ENCODE measurements at regions not wholly inside any gene's neighbourhood (a gene's known extent, or its start where the extent isn't known, plus 50 kb on each side); places are given as distances from the start of the nearest gene placed in this dataset.

DNA sequence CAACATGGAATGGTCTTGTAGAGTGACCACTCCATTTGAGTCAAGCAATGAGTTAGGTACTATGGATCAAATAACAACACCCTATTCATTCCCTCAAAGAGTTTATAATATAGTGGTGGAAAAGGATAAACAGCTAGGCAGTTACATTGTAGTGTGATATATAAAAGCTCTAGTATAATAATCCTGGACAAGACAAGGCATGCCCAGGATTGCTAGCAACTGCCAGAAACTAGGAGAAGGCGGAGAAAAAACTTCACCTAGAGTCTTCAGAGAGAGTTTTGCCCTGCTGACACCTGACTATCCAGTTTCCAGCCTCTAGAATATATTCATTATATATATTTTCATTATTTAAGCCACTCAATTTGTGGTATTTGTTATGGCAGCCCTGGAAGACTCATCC is 530.6 kb downstream of the KLF12 start:
- TF ChIP-seq, protein P1, sequence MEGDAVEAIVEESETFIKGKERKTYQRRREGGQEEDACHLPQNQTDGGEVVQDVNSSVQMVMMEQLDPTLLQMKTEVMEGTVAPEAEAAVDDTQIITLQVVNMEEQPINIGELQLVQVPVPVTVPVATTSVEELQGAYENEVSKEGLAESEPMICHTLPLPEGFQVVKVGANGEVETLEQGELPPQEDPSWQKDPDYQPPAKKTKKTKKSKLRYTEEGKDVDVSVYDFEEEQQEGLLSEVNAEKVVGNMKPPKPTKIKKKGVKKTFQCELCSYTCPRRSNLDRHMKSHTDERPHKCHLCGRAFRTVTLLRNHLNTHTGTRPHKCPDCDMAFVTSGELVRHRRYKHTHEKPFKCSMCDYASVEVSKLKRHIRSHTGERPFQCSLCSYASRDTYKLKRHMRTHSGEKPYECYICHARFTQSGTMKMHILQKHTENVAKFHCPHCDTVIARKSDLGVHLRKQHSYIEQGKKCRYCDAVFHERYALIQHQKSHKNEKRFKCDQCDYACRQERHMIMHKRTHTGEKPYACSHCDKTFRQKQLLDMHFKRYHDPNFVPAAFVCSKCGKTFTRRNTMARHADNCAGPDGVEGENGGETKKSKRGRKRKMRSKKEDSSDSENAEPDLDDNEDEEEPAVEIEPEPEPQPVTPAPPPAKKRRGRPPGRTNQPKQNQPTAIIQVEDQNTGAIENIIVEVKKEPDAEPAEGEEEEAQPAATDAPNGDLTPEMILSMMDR (IDR thresholded peaks at IDR 0.05; ENCODE audit: unreplicated experiment), result no peak
- Mint-ChIP-seq H3K27me3 (ENCODE audit: unreplicated experiment) (peaks cover 4% of the 10 kb centered on the region), H3K27ac (ENCODE audit: unreplicated experiment) (no peak overlapping the region), H3K9me3 (ENCODE audit: unreplicated experiment) (no peaks in the 10 kb centered on the region), H3K4me3 (ENCODE audit: unreplicated experiment) (no peak overlapping the region), H3K36me3 (ENCODE audit: low read depth, unreplicated experiment) (no peaks in the 10 kb centered on the region), H3K4me1 (ENCODE audit: unreplicated experiment) (no peaks in the 10 kb centered on the region)
- no peak for DNase-seq (ENCODE audit: low spot score)

GRCh38 chr13:73602295-73602694 is 531.9 kb downstream of the KLF12 start:
- no peak for DNase-seq (ENCODE audit: low spot score)
- Mint-ChIP-seq H3K36me3 (ENCODE audit: low read depth, unreplicated experiment) (no peaks in the 10 kb centered on the region), H3K9me3 (ENCODE audit: unreplicated experiment) (no peaks in the 10 kb centered on the region), H3K27me3 (ENCODE audit: unreplicated experiment) (peaks cover 4% of the 10 kb centered on the region), H3K4me1 (ENCODE audit: unreplicated experiment) (no peaks in the 10 kb centered on the region), H3K4me3 (ENCODE audit: unreplicated experiment) (no peak overlapping the region), H3K27ac (ENCODE audit: unreplicated experiment) (no peak overlapping the region)
- TF ChIP-seq, protein P1 (IDR thresholded peaks at IDR 0.05; ENCODE audit: unreplicated experiment), result no peak

GRCh38 chr13:73601708-73602107 is 532.5 kb downstream of the KLF12 start:
- H3K4me1 Mint-ChIP-seq (ENCODE audit: unreplicated experiment), result no peaks in the 10 kb centered on the region
- peaks cover 4% of the 10 kb centered on the region for H3K27me3 Mint-ChIP-seq (ENCODE audit: unreplicated experiment)
- H3K36me3 Mint-ChIP-seq (ENCODE audit: low read depth, unreplicated experiment), result no peaks in the 10 kb centered on the region
- TF ChIP-seq, protein P1 (IDR thresholded peaks at IDR 0.05; ENCODE audit: unreplicated experiment), result no peak
- no peak overlapping the region for H3K27ac Mint-ChIP-seq (ENCODE audit: unreplicated experiment)
- no peak overlapping the region for H3K4me3 Mint-ChIP-seq (ENCODE audit: unreplicated experiment)
- no peak for DNase-seq (ENCODE audit: low spot score)
- H3K9me3 Mint-ChIP-seq (ENCODE audit: unreplicated experiment), result no peaks in the 10 kb centered on the region

GRCh38 chr13:73599232-73600128 is 534.7 kb downstream of the KLF12 start:
- no peak for DNase-seq (ENCODE audit: low spot score)
- TF ChIP-seq, protein P1 (IDR thresholded peaks at IDR 0.05; ENCODE audit: unreplicated experiment), result no peak
- H3K27me3 Mint-ChIP-seq (ENCODE audit: unreplicated experiment), result peaks cover 4% of the 10 kb centered on the region
- H3K27ac Mint-ChIP-seq (ENCODE audit: unreplicated experiment), result no peak overlapping the region
- H3K4me3 Mint-ChIP-seq (ENCODE audit: unreplicated experiment), result no peak overlapping the region
- no peaks in the 10 kb centered on the region for H3K9me3 Mint-ChIP-seq (ENCODE audit: unreplicated experiment)
- no peaks in the 10 kb centered on the region for H3K4me1 Mint-ChIP-seq (ENCODE audit: unreplicated experiment)
- H3K36me3 Mint-ChIP-seq (ENCODE audit: low read depth, unreplicated experiment), result no peaks in the 10 kb centered on the region

- no peaks in the 10 kb centered on the region for H3K9me3 Mint-ChIP-seq (ENCODE audit: unreplicated experiment)
- no peak for DNase-seq (ENCODE audit: low spot score)
Measured at GRCh38 chr13:73598020-73598712, 536.0 kb downstream of the KLF12 start.

More at GRCh38 chr13:73598020-73598712, 536.0 kb downstream of the KLF12 start:
- Mint-ChIP-seq H3K36me3 (ENCODE audit: low read depth, unreplicated experiment) (no peaks in the 10 kb centered on the region), H3K27me3 (ENCODE audit: unreplicated experiment) (peaks cover 4% of the 10 kb centered on the region), H3K4me1 (ENCODE audit: unreplicated experiment) (no peaks in the 10 kb centered on the region), H3K4me3 (ENCODE audit: unreplicated experiment) (no peak overlapping the region), H3K27ac (ENCODE audit: unreplicated experiment) (no peak overlapping the region)
- TF ChIP-seq, protein P1 (IDR thresholded peaks at IDR 0.05; ENCODE audit: unreplicated experiment), result no peak

Measured in endothelial cell (in vitro differentiated cells).